Iris pigment epithelial cell (primary cell): ENCODE measurements at regions not wholly inside any gene's neighbourhood (a gene's known extent, or its start where the extent isn't known, plus 50 kb on each side); places are given as distances from the start of the nearest gene placed in this dataset.
A peak's percentile ranks its signal among the peaks of the same experiment; 100 is the strongest.

Source experiments
- DNase-seq: peaks from one replicate; pipeline ENCODE4 v3.0.0-alpha.2; 2011; ENCODE audit warnings: low read depth

DNA sequence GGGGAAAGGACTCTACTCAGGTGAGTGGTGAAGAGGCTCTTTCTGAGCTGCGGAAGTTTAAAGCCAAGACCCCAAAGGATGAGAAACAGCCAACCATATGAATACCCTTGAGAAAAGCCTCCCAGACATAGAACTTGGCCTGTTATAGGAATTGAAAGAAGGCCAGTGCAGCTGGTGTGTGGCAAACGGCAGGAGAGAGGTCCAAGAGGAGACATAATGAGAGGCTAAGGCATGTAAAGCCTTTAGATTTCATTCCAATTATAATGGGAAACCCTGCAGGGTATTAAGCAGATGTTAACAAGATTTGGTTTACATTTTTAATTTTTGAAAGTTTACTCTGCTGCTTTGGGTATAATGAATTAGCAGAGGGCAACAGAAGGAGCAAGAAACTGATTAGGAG is 552.1 kb upstream of the FBXO33 start:
- DNase-seq: no peak

DNA sequence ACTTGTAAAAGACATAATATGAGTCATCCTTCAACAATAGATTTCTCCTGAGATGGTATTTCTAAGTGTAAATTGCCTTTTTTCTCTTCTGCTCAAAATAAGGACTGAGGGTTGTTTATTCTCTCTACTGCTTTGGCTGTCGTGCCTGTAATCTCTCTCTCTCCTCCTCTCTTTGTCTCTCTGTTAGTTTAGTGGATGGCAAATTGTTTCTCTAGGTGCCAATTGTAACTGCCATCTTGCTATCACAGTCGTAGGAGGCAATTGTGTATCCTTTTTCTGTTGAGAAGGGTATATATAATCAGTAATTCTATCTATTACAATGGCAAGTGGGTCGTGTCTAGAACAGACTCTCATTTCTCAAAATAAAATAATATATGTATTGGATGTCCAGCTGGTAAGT is 545.0 kb upstream of the FBXO33 start:
- DNase-seq: no peak

- DNase-seq: no peak
These were observed 541.8 kb upstream of the FBXO33 start for GRCh38 chr14:39974036-39974435.

- no peak for DNase-seq
These were observed 540.5 kb upstream of the FBXO33 start for GRCh38 chr14:39972704-39973103.

GRCh38 chr14:39967885-39968284 is 535.7 kb upstream of the FBXO33 start:
- no peak for DNase-seq

- no peak for DNase-seq
These were observed 525.8 kb upstream of the FBXO33 start for GRCh38 chr14:39957987-39958386.

DNA sequence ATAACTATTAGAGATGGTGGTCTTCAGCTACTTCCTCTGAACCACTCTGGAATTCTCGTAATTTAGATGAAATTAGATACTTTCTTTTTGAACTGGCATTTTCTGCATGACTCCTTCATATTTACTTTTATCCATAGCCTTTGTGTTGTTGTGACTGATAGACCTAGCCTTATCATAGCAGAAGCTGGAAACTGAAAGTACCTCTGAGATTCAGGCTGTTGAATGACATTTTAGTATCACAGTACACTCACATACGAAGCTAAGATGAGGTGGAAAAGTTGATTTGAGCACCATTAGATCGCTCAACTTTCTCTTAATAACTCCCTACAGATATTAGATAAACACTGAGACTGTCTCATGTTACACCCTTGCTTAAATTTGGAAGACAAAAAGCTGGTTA is 525.1 kb upstream of the FBXO33 start:
- DNase-seq: no peak

- DNase-seq: no peak
These were observed 524.1 kb upstream of the FBXO33 start for GRCh38 chr14:39956372-39956771.

DNA sequence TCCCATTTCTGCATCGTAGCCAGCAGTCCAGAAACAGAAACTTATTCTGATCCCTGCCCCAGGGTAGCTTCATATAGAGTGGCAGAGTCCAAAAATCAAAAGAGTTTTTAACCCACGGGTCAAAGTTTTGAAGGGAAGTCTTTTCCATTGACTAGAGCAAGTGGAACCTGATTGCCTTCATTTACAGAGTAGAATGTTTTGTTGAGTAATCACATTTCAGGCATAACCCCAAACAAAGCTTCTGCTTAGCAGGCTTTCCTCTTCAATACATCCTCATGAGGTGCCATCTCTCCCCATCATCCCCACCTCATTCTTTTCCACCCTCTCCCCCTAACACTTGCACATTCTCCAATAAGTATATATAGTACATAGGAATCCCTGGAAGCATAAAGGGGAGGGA is 516.0 kb upstream of the FBXO33 start:
- no peak for DNase-seq

GRCh38 chr14:39946807-39947206 is 514.6 kb upstream of the FBXO33 start:
- peak; percentile 14 for DNase-seq

- no peak for DNase-seq
These were observed 506.8 kb upstream of the FBXO33 start for GRCh38 chr14:39939023-39939422.

- DNase-seq: no peak
These were observed 480.2 kb upstream of the FBXO33 start for GRCh38 chr14:39912192-39913100.

DNA sequence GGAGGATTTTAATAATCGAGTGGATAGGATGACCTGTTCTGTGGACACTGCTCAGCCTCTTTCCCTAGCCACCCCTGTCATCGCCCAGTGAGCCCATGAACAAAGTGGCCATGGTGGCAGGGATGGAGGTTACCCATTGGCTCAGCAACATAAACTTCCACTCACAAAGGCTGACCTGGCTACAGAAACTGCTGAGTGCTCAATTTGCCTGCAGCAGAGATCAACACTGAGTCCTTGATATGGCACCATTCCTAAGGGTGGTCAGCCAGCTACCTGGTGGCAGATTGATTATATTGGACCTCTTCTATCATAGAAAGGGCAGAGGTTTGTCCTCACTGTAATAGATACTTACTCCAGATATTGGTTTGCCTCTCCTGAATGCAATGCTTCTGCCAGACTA is 465.4 kb upstream of the FBXO33 start:
- DNase-seq: no peak

GRCh38 chr14:39890026-39890425 is 457.8 kb upstream of the FBXO33 start:
- no peak for DNase-seq

DNA sequence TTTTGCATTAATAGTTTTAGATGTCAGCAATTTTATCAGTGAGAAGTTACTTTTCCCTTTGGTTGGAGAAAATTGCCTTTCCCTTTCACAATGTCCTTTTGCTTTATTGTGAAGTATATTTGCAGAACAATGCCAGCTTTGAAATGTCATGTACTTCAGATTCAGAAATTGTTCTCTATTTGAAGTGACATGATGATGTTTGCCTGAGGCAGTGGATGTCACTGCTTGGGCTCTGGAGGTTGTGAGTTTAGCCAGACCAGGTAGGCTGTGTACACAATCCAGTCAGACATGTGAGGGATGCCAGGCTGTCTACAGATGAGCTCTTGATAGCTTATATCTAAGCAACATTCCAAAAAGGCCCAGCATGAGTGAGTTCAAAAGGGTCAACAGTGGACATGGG is 451.9 kb upstream of the FBXO33 start:
- no peak for DNase-seq

DNA sequence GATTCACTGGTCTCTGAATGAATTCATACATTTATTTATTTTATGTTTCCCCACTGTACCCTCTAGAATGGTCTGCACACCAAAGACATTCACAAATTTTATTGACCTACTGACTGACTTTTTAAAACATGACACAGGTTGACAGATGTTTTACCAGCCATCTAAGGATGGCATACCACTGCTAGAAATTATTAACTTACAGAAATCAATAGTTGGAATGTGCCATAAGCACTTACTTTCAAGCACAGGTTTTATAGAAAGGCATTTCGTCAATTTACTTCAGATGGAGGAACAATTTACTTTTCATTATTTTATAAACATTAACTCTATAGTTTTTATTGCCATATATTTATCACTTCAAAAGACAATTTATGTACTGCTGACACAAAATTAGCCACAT is 448.7 kb upstream of the FBXO33 start:
- no peak for DNase-seq

GRCh38 chr14:39880106-39880695 is 448.0 kb upstream of the FBXO33 start:
- no peak for DNase-seq

DNA sequence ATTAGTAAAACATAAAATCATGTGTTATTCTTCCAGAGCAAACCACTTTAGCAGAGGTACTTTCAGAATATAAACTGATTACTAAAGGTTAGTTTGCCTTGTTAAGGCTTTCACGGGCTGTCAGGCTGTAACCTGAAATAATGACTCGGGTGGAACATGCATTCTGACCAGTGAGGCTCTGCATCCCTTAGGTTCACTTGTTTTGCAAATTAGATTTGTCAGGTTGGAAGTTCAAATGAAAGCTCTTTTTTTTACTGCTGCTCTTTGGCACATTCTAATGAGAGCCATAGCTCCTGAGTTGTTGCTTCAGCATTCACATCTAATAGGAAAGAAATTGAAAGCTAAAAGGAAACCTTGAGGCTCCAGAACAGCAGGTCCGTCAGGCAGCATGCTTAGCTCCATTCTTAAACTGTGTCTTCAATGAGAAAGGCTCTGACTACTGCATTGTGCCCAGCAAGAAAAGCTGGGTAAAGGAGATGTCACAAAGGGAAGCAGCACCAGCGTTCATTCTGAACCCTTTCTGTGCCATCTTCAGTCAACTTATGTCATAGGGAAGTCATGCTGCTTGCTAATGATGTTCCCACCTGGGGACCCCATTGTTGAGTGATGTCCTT is 445.5 kb upstream of the FBXO33 start:
- DNase-seq: no peak

GRCh38 chr14:39876916-39877315 is 444.7 kb upstream of the FBXO33 start:
- DNase-seq: no peak

DNA sequence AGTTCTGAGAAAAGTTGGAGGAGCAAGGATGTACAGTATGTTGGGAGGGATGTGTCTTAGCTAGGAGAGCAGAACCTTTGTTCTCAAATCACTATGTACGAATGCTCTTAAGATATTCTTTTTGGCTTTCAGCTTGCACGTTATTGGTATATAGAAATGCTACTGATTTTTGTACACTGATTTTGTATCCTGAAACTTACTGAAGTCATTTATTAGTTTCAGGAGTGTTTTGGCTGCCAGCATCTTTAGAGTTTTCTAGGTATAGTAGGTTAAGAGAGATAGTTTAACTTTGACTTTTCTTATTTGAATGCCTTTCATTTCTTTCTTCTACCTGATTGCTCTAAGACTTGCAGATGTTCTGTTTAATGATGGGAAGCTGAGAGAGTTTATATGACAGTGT is 442.8 kb upstream of the FBXO33 start:
- DNase-seq: no peak

- DNase-seq: no peak
These were observed 441.6 kb upstream of the FBXO33 start for GRCh38 chr14:39873791-39874190.

- DNase-seq: no peak
These were observed 436.7 kb upstream of the FBXO33 start for GRCh38 chr14:39868949-39869348.

- no peak for DNase-seq
These were observed 436.0 kb upstream of the FBXO33 start for GRCh38 chr14:39868251-39868650.
